SIG-M5 treated with dmso at 0.1 percent for 504 hours (cell line): ENCODE measurements at regions not wholly inside any gene's neighbourhood (a gene's known extent, or its start where the extent isn't known, plus 50 kb on each side); places are given as distances from the start of the nearest gene placed in this dataset.

Experiments
- DNase-seq: peaks from one replicate; lab custom pipeline; 2025; ENCODE audit not compliant: unreplicated experiment; lab: John Stamatoyannopoulos, UW

DNA sequence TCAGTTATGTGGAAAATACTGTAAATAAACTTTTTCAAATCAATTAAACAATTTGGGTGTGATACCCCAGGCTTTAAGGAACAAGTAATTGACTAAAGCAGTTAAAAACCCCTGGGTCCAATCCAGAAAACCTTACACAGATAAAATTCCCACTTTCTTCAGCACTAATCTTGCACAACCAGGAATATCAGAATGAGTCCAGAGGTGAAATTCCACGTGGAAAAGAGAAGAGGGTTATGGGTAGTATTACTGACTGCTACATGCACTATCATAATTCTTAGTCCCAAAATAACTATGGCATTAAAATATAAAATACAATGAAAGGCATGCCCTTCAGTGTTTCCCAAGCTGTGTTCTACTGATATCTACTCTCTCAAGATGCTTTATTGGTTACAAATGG, 135.7 kb upstream of the STEAP4 start:
- no peak for DNase-seq

DNA sequence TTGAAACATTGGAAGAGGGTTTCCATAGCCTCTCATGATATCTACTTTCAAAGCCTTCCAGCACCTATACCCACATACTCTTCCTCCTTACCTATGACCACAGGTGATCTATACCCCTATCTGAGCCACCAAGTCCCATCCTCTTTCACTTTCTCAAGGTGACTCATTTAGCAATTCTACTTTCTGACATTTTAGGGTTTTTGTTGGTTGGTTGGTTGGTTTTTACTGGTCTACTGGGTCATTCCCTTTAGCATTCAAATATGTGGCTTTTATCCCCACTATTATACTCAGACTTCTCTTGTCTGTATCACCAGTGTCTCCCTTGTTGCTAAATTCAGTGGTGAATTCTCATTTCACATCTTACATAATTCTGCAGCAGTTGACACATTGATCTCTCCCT, 130.4 kb upstream of the STEAP4 start:
- no peak for DNase-seq

DNA sequence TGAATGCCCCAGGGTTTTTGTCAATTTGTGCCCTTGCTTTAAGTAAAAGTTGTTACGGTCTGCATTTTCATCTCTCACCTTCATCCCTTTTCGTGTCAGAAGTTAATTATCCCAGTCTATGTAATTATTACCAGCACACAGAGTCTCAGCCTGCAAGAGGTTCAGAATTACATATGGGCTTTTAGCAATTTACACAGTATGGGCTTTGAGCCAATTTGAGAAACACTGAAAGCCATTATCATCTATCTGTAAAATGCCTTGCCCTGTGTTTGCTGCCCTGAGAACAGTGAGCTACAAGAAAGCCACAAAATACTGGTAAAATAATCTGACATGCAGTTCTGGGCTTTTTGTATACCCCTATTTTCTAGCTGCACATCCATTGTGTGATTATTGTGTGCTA, 125.6 kb upstream of the STEAP4 start:
- no peak for DNase-seq

DNA sequence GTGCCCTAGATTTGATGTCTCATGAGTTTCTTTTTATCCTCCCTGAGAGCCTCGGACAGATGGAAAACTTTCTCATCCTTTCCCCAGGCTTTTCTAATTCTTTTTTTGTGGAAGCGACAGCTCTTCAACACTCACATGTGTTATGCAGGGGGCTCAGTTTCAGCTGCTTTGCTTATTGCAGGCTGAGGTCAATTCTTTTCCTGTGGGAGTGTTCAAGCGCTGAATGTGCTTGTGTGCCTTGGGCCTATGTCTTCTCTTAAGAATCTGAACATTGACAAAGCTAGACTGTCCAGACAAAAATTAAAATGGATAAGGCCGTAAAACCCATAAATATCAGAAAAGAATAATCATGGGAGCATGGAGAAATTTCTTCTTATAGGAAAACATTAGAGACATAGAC, 125.2 kb upstream of the STEAP4 start:
- DNase-seq: no peak

DNA sequence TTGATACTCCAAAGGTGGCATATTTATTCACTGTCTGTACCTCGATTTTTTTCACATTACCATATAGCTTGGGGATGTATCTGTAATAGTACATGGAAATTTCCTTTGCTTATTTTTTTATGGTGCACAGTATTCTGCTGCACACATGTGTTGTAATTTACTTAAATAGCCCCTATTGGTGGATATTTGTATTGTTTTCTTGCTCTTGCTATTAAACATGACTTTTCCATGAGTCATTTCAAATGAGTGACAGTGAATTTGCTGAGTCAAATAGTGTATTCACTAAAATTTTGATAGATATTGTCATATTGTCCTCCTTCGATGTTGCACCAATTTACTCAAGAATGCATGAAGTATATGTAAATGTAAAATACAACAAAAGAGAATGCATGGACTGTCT, 122.7 kb upstream of the STEAP4 start:
- DNase-seq: no peak

DNA sequence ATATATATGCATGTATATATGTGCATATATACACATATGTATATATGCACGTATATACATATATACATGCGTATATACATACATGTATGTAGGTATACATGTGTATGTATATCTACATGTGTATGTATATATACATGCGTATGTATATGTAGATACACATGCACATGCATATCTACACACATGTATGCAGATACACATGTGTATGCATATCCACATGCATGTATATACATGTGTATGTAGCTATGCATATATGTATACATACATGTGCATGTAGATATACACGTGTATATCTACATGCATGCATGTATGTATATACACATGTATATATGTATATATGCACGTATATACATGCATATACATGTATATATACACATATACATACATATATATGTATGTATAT, 95.8 kb upstream of the STEAP4 start:
- no peak for DNase-seq

DNA sequence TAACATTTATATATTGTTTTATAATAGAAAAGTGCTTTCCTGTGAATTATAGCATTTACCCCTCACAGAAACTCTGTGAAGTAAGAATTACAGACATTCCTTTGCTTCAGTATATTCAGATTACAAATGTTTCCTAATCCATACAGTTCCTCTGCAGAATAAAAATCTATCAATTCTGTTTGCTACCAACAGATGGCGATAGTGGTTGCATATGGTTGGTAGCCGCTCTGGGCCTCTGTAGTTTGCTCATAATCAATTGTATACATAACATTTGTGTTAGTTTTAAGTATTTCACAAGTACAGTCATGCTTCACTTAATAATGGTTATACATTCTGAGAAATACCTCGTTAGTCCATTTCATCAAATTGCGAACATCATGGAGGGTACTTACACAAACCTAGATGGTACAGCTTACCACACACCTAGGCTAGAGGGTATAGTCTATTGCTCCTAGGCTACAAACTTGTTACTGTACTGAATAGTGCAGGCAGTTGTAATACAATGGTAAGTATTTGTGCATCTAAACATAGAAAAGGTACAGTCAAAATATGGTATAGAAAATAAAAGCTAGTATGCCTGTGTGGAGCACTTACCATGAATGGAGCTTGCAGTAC, 94.4 kb upstream of the STEAP4 start:
- DNase-seq: peak; percentile 9

DNA sequence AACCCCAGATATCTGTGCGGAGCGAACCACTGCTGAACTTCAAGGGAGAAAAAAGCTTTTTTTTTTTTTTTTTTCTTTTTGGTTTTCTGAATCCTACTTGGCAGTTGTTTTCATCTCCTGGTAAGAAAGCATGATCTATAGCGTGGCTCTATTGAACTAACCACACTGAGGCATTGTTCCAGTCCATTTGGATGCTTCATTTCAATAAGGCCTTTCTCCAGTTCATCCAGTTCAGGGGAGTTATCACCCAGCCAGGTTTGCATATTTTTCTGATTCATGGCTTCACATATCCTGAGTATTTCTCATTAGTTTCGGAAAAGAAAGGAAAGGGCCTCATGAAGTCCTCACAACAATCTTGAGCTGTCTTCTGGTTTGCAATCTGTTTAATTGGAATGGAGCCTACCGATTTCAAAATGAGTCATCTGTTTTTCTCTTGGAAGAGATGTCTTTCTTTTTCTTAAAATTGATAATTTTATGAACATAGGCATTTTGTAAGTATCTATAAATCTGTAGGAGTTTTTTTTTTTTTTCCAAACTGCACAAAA, 93.1 kb upstream of the STEAP4 start:
- no peak for DNase-seq

DNA sequence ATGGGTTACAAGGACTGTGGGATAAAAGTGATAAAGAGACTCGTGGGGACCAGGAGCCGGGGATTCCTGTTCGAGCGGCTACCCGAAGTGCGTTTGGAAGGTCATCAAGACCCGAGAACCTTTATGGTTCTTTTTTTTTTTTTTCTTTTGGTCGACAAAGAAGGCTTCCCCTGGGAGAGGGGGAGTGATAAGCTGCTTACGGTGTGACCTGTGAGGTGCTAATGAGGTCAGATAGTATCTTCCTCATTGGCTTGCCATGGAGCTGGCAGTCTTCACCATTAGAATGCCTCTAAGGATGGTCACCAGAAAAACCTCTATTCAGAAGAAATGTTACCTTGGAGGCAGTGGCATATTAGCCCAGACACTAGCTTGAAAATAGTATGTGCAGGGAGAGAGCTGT, 92.3 kb upstream of the STEAP4 start:
- DNase-seq: no peak

DNA sequence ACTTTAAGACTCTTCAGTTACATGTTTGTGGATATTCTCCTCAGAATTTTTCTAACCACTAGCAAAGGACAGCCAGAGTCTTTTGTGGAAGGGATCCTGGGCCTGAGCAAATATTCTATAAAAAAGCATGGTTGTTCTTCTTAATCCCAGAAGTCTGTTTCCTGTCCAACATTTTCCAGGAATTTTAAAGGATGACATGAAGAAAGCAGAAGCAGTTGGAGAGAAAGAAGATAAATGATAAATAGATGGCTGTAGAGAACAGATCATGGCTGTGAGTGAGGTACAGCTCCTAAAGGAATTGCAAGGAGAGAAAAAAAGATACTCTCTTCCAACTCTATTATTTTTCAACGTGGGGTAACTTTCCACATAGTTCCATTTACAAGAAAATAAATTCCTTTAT, 91.8 kb upstream of the STEAP4 start:
- DNase-seq: no peak

DNA sequence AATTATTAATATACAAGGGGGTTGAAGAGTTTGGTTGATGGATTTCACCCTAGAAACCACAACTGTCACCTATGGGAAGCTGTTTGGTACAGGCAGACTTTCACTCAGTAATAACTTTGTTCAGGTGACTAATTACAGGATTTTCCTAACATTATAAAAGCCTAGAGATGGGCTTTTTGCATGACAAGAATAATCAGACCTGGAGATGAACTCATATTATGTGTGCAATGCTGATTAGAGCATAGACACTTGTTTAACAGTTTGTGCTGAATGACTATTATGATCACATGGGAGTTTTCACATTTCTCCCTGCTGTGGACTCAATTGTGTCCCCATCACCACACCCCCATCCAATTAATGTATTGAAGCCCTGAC, 90.2 kb upstream of the STEAP4 start:
- no peak for DNase-seq

DNA sequence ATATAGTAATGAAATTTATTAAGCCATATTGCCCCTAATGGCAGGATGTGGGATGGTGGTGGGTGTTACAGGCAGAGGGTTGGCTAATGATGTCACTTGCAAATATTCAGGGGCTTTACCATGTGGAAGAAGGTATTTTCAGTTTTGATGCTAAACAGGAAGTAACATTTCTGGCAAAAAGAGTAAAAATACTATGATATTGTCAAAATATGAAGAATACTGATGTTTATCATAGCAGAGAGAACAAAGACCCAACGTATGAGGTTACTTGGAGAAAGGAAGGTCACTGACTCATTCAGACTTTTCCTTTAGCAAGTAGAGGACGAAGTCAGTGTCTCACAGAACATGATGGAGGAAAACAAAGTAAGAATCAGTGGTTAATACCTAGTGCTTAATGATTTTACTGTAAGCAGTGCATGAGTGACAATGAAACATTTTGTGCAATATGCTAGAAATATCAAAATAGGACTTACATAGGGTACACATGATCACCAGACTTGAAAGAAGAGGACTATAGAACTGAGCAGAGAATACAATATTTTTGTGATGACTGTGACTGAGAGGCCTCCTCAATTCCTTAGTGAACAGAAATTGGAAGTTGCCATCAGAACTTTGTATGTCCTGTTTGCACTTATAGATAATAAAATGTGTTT, 89.7 kb upstream of the STEAP4 start:
- DNase-seq: no peak

DNA sequence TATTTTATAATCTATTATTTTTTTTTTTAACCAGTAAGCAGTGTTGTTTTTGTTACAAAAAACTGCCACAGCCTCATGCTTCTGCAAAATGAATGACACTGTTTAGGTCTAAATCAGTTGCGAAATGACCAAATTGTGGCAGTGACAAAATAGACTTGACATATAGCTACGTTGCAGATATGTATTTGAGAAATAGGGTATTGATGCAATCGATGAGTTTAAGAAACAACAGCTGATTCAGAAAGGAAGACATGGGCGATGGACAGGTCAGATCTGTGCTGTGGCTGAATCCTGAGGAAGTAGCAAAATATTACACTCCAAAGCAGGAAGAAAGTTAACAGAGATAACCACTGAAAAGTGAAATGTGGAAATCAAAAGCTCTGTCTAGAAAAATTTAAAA, 89.0 kb upstream of the STEAP4 start:
- peak; percentile 76 for DNase-seq

DNA sequence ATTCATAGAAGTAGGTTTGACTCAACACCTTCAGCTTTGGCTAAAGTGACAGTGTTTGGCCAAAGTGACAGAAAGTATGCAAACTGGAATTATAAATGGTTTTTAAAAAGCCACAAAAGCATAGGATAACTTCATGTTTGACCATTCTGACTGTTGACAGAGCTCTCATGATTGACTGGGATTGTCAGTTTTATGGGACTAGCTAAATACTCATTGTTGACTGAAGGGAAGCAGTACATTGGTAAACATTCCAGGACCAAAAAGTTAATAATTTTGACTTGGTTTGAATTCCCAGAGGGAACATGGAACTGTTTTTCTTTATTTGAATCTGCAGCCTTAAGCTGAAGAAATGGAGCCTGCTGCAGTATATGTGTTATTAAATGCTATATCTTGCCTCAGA, 84.6 kb upstream of the STEAP4 start:
- no peak for DNase-seq

DNA sequence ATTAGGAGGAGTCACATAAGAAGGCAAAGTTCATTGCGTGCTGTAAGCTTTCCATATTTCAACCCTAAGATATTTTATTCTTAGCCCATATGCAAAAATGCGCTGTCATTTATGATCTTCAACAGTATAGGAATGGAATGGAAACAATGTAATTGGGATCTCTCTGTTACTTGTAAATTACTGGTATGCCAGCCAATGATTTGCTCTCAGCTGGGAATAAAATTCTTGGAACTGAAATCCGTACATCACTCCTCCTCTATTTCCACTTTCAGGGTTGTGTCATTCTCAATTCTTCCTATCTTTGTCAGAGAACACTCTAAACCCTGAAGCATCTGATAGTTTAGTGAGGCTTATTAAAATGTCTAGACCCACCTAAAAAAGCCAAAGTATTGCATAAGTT, 80.7 kb upstream of the STEAP4 start:
- DNase-seq: no peak

DNA sequence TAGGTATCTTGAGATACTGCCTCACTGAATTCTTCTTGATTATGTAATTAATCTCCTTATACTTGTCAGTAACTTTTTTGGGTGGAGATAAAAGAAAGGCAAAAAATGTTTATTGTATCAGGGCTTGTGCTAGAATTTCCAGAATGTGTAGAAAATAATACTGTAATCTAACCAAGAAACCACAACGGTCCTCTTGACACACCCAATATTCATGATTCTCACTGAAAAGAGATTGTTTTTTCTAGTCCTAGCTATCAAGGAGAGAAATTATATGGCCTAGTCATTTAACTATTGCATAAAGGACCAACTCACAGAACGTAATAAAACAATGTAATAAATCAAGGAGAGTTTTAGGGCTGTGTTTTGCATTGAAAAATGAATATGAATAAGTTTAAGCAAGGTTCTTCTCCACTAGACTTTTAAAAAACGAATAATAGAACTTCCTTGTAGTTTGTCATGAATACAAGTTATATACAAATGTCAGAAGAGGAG, 80.0 kb upstream of the STEAP4 start:
- no peak for DNase-seq

DNA sequence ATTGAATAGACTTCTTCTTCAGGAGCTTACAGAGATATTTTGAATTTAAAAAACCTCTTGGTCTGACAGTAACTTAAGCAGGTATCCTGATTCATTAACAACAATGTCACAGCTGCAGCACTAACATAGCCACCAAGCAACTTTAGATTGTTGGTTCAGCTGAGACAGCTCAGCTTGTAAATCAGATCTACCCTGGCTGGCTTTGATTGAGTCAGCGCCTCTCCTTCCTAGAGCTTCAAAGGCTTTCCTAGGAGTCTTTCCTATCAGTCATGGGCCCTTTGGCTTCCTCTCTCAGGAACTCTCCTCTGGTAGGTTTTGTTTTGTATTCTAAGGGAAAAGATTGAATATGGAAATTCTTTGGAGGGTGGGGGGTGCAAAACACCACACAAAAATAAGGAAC, 70.7 kb upstream of the STEAP4 start:
- no peak for DNase-seq

DNA sequence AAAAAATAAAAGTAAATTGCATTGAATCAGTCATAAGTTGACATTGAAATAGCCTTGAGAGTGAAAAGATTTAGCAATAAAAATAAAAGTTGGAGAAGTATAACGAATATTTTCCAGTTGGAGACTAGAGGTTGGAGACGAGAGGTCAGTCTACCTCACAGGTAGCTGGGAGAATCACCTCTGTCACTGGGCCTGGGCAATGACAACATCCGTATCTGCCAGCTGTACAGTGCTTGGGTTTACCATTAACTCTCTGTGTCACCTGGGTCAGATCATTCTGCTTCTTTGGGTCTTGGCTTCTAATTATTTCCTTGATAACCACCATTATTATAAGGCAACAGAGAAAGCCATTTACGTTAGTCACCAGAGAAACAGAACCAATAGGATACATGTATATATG, 62.0 kb upstream of the STEAP4 start:
- DNase-seq: no peak

DNA sequence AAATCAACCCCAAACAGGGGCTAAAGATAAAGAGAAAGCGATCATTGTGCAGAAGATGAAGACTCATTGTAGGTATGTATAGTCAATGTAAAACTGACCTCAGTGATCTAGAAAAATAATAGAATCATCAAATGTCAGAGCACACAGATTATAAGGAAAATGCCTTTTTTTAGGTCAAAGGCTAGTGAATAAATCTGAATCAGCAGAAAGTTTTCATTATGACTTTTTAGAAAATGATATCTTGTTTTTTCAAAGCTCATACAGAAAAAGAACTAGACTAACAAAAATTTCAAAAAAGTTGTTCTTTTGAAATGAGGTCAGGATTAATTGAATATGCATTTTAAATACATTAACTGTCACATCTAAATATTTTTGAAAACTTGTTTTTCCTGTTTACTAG, 60.2 kb upstream of the STEAP4 start:
- DNase-seq: no peak

DNA sequence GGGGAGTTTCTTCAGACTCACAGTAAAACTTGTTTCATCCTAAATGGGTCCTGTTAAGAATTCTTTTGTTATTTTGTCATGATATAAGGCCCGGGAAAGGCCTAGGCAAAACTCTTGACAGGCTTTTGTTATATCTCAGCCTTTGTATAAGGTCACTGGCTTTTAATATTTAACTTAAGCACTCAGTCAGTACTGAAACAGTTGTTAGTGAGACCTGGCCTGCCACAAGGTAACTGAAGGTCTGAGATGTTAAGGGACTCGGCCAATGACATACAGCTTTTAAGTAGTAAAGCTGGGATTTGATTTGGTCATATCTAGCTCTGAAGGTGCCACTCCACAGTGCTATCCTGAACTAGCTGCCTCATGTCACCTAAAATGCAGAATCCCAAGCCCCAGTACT, 57.2 kb upstream of the STEAP4 start:
- DNase-seq: no peak

DNA sequence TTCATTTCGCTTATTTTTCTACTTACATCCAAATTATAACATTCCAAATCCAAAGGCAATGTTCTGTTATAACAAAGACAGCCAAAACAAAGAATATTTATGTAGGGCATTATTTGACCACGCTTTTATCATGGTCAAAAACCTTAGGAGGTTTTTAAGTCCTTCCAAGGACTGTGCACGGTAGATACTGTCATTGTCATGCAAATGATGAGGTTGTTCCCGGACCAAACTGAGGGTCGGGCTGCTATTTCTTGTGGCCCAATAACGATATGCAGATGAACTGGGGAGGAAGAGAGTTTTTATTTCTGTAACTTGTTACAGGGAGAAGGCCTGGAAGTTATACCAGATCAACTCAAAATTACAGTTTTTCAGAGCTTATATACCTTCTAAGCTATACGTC, 56.6 kb upstream of the STEAP4 start:
- DNase-seq: no peak

DNA sequence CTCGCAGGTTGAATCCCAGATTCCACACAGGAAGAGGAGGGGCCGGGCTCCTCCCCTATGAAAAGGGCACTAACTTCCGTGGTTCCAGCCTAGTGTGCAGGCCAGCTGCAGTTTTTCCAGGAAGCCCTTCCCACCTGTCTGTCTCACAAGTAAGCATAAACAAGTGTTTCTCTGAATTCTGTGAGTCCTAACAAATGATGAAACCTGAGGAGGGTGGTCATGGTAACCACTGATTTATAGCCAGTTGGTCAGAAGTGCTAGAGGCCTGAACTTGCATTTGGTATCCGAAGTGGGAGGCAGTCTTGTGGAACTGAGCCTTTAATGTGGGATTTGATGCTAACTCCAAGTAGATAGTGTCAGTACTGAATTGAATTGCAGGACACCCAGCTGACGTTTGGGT, 54.7 kb upstream of the STEAP4 start:
- no peak for DNase-seq

DNA sequence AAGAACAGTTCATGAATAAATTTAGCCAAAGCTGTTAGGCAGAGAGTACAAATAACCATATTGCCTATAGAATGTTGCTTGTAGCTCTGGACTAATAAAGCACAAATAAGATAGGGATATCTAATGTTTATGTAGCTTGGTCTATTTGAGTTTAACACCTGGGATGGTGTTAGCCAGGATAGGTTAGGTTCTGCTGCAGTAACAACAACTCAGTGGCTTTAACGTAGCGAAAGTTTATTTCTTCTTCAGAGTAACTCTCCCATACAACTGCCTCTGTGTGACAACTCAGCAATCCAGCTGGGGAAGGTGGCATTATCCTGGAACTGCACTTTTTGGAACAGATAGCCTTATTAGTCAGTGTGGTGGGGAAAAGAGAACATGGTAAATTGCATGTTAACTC, 52.2 kb upstream of the STEAP4 start:
- no peak for DNase-seq
